Mesenchymal stem cell (in vitro differentiated cells and primary cell): ENCODE measurements at regions not wholly inside any gene's neighbourhood (a gene's known extent, or its start where the extent isn't known, plus 50 kb on each side); places are given as distances from the start of the nearest gene placed in this dataset.
A peak's percentile ranks its signal among the peaks of the same experiment; 100 is the strongest.
"Not testable (repeated sequence)": the region's sequence is repeated elsewhere in the genome, so short reads cannot be mapped to it uniquely, and the experiment has no call there.

Experiments
- DNase-seq: peaks from one replicate; pipeline ENCODE4 v3.0.0-alpha.2; 2013
- H2AFZ ChIP-seq: one replicate; pipeline ENCODE4 v1.6.1; 2013; ENCODE audit warnings: low read depth, mild to moderate bottlenecking, control low read depth, inconsistent platforms, low read length, moderate library complexity
- H2AK5ac ChIP-seq: 2 replicates; pipeline ENCODE4 v1.6.1; 2013; ENCODE audit warnings: low read length, moderate library complexity, mild to moderate bottlenecking, inconsistent platforms; ENCODE audit not compliant: severe bottlenecking
- H2BK120ac ChIP-seq: one replicate; pipeline ENCODE4 v1.6.1; 2013; ENCODE audit warnings: low read depth, mild to moderate bottlenecking, inconsistent platforms, low read length, moderate library complexity
- H2BK12ac ChIP-seq, 2 experiments: one replicate each; pipeline ENCODE4 v1.6.1; 2013; ENCODE audit warnings: inconsistent platforms in 2 of 2, low read length in 2 of 2, mild to moderate bottlenecking in 2 of 2, moderate library complexity in 2 of 2, control low read depth in 1 of 2
- H2BK15ac ChIP-seq: one replicate; pipeline ENCODE4 v1.6.1; 2013; ENCODE audit warnings: mild to moderate bottlenecking, low read depth, inconsistent platforms; ENCODE audit not compliant: poor library complexity, severe bottlenecking
- H2BK5ac ChIP-seq: 2 replicates; pipeline ENCODE4 v1.6.1; 2013; ENCODE audit warnings: low read depth, mild to moderate bottlenecking, low read length, control low read depth, inconsistent platforms; ENCODE audit not compliant: poor library complexity, severe bottlenecking
- H3K14ac ChIP-seq, 2 experiments: one replicate each; pipeline ENCODE4 v1.6.1; 2013; ENCODE audit warnings: inconsistent platforms in 2 of 2, low read length in 2 of 2, control low read depth in 1 of 2, mild to moderate bottlenecking in 1 of 2, moderate library complexity in 1 of 2
- H3K18ac ChIP-seq, 2 experiments: one replicate each; pipeline ENCODE4 v1.6.1; 2013; ENCODE audit warnings: inconsistent platforms in 2 of 2, low read length in 2 of 2, control low read depth in 1 of 2, low read depth in 1 of 2, mild to moderate bottlenecking in 1 of 2
- H3K23ac ChIP-seq, 2 experiments: one replicate each; pipeline ENCODE4 v1.6.1; 2013; ENCODE audit warnings: inconsistent platforms in 2 of 2, low read length in 2 of 2, mild to moderate bottlenecking in 2 of 2, moderate library complexity in 2 of 2, control low read depth in 1 of 2
- H3K27ac ChIP-seq: 2 replicates; pipeline ENCODE4 v1.5.1; 2013; ENCODE audit warnings: mild to moderate bottlenecking, moderate library complexity, low read length, control low read depth, inconsistent platforms; ENCODE audit not compliant: poor library complexity, severe bottlenecking
- H3K27me3 ChIP-seq, 2 experiments: 2 replicates each; pipeline versions ENCODE4 v1.6.1 to v1.7.0; 2013; ENCODE audit warnings: low read length in 2 of 2, mild to moderate bottlenecking in 2 of 2, moderate library complexity in 2 of 2, control low read depth in 1 of 2, inconsistent platforms in 1 of 2; ENCODE audit not compliant: control insufficient read depth in 1 of 2, insufficient read depth in 1 of 2
- H3K36me3 ChIP-seq, 2 experiments: 2 replicates each; pipeline versions ENCODE4 v1.6.1 to v1.7.0; 2013; ENCODE audit warnings: low read length in 2 of 2, control low read depth in 1 of 2, inconsistent platforms in 1 of 2, low read depth in 1 of 2, mild to moderate bottlenecking in 1 of 2; ENCODE audit not compliant: insufficient read depth in 2 of 2, control insufficient read depth in 1 of 2
- H3K4ac ChIP-seq, 2 experiments: one replicate each; pipeline ENCODE4 v1.6.1; 2013; ENCODE audit warnings: inconsistent platforms in 2 of 2, low read length in 2 of 2, mild to moderate bottlenecking in 2 of 2, moderate library complexity in 2 of 2, control low read depth in 1 of 2, low read depth in 1 of 2
- H3K4me1 ChIP-seq: 2 replicates; pipeline ENCODE4 v1.6.1; 2013; ENCODE audit warnings: low read depth, low read length, control low read depth; ENCODE audit not compliant: control insufficient read depth, insufficient read depth
- H3K4me2 ChIP-seq: 2 replicates; pipeline ENCODE4 v1.6.1; 2013; ENCODE audit warnings: low read length, mild to moderate bottlenecking, inconsistent platforms; ENCODE audit not compliant: poor library complexity, severe bottlenecking
- H3K4me3 ChIP-seq, 2 experiments: 2 replicates each; pipeline versions ENCODE4 v1.5.1 to v1.7.0; 2013; ENCODE audit warnings: low read length in 2 of 2, mild to moderate bottlenecking in 2 of 2, control low read depth in 1 of 2, low read depth in 1 of 2; ENCODE audit not compliant: insufficient read depth in 1 of 2
- H3K79me1 ChIP-seq: replicated peaks from 2 replicates; pipeline ENCODE4 v1.6.1; 2013; ENCODE audit warnings: mild to moderate bottlenecking, control low read depth, low read length, inconsistent platforms; ENCODE audit not compliant: poor library complexity, severe bottlenecking
- H3K9ac ChIP-seq: 2 replicates; pipeline ENCODE4 v1.7.0; 2013; ENCODE audit warnings: mild to moderate bottlenecking, low read length, moderate library complexity
- H3K9me3 ChIP-seq: 2 replicates; pipeline ENCODE4 v1.7.0; 2013; ENCODE audit warnings: mild to moderate bottlenecking, low read length; ENCODE audit not compliant: control insufficient read depth
- H4K8ac ChIP-seq: one replicate; pipeline ENCODE4 v1.6.1; 2013; ENCODE audit warnings: inconsistent platforms, mild to moderate bottlenecking, low read length, moderate library complexity
- H4K91ac ChIP-seq: one replicate; pipeline ENCODE4 v1.6.1; 2013; ENCODE audit warnings: mild to moderate bottlenecking, low read length, inconsistent platforms
- whole genome bisulfite sequencing: methylation state at CpG from one replicate; pipeline ENCODE4 v1.1.7; 2013; ENCODE audit warnings: mixed read lengths; 5-methylcytosine and 5-hydroxymethylcytosine counted together

DNA sequence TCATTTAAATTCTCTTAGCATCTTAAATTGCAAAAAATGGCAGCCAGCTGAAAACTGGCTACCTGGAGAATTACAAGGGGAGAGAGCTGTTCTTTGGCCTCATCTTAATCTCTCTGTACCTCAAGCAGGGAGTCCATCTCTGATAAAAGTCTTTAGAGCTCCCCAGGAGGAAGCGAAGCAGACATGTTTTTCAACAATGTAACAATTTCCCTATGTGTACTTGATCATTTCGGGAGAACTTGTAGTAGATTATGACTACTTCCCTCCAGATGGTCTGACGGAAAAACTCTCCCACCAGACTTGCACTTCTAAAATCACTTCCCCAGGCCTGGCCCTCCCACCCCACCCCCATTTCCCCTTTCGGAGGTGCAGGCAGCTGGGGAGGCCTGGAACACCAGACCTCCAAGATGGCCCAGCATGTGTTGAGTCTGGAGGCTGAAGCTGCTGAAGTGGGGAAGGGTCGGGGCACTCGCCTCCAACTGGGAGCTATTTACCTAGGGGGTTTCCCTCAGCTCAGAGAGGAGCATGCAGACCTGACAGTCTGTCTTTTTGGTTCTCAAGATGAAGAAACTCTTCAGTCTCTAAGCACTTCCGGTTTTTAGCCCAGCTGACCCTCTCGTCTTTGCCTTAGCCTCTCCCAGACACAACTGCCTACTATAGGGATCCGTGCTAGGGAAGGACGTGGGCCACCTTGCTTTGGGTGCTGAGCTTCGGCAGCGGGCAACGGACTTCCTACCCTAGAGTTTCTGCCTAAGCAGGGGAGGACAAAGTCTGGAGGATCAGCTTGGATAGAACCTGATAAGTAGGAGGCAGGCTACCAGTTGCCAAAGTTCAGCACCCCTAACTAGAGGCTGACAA is 164.0 kb upstream of the TBL1XR1 start:
- 80% methylated on average over 9 of the region's 13 CpGs for WGBS
- Histone ChIP-seq H3K4ac (peak overlapping the region in 1 of 2 experiments; percentile 37), H3K4me1 (peaks cover 18% of the 10 kb centered on the region), H3K27ac (no peak overlapping the region), H3K4me2 (no peak overlapping the region), H3K9ac (peak overlapping the region; percentile 83), H2AFZ (no peak overlapping the region), H2BK15ac (no peak overlapping the region), H3K18ac (peak overlapping the region; percentile 9 to 23), H3K23ac (no peak overlapping the region), H3K4me3 (no peak overlapping the region), H3K9me3 (no peaks in the 10 kb centered on the region), H4K8ac (peak overlapping the region; percentile 48), H4K91ac (no peak overlapping the region), H2BK12ac (peak overlapping the region in 1 of 2 experiments; percentile 32), H2BK120ac (peak overlapping the region; percentile 11), H3K36me3 (peaks cover 0 to 4% of the 10 kb centered on the region in 2 experiments), H2AK5ac (peak overlapping the region; percentile 90), H2BK5ac (no peak overlapping the region), H3K79me1 (peaks cover under 1% of the 10 kb centered on the region), H3K14ac (no peak overlapping the region), H3K27me3 (no peaks in the 10 kb centered on the region)
- no peak for DNase-seq

DNA sequence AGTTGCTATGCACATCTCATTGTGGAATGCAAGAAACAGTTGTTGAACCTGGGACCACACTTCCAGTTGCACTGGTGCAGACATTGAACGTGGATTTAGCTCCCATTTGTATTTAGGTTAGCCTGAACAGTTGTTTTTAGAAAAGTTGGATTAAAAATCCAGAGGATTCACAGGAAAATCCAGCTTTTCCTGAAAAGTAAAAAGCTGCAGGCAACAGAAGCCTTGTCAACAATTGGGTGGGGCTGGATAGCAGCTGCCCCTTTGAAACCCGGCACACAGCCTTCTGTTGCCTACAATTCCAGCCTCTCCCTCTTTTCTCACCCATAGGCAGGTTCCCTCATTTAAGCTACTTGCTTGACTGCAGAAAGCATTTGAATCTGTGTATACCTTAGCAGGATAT is 165.3 kb upstream of the TBL1XR1 start:
- H3K14ac ChIP-seq = no peak overlapping the region
- peak overlapping the region; percentile 80 for H2AK5ac ChIP-seq
- peak overlapping the region; percentile 35 to 47 for H3K18ac ChIP-seq
- peaks cover 14% of the 10 kb centered on the region for H3K4me1 ChIP-seq
- 93% methylated on average over 2 of the region's 2 CpGs for WGBS
- H2AFZ ChIP-seq = no peak overlapping the region
- no peak overlapping the region for H3K4me2 ChIP-seq
- peaks cover 0 to 4% of the 10 kb centered on the region in 2 experiments for H3K36me3 ChIP-seq
- no peak overlapping the region for H3K27ac ChIP-seq
- H3K27me3 ChIP-seq = no peaks in the 10 kb centered on the region
- H3K9me3 ChIP-seq = no peaks in the 10 kb centered on the region
- H3K4ac ChIP-seq = no peak overlapping the region
- no peak for DNase-seq
- no peak overlapping the region for H3K9ac ChIP-seq
- H2BK5ac ChIP-seq = peak overlapping the region; percentile 48
- no peak overlapping the region for H3K4me3 ChIP-seq
- H2BK12ac ChIP-seq = peak overlapping the region in 1 of 2 experiments; percentile 92
- no peak overlapping the region for H2BK120ac ChIP-seq
- H3K79me1 ChIP-seq = no peaks in the 10 kb centered on the region
- H2BK15ac ChIP-seq = no peak overlapping the region
- no peak overlapping the region for H3K23ac ChIP-seq
- no peak overlapping the region for H4K91ac ChIP-seq
- H4K8ac ChIP-seq = no peak overlapping the region

DNA sequence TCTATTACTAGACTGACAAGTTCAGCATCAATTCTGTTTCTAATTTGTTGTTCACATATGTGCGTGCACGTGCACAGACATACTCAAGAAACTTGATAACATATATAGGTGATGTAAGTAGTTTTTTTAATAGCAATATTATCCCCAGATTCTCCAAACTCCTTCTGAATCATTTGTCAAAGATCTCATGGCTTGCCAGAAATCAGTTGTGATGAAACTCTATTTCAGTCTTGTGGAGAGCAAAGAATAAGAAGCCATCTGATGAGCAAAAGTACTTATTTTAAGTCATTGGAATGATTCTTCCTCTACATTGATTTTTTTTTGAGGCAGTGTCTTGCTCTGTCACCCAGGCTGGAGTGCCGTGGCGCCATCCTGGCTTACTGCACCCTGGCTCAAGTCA is 167.0 kb upstream of the TBL1XR1 start:
- peaks cover 0 to 1% of the 10 kb centered on the region in 2 experiments for H3K36me3 ChIP-seq

DNA sequence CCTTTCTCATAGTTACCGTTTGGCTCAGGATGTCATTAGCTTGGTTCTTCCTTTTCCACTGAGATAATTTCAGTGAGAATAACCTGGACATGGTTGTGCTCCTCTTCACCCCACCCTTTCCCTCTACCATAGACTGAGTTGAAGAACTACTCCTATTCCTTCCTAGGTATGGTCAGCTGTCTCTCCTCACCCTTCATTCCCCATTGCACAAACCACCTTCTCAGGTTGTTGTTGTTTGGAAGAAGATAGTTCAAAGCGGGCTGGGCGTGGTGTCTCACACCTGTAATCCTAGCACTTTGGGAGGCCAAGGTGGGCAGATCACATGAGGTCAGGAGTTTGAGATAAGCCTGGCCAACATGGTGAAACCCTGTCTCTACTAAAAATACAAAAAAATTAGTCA is 168.0 kb upstream of the TBL1XR1 start:
- H3K4me1 ChIP-seq, H2BK120ac ChIP-seq: not testable (repeated sequence)
- WGBS = 100% methylated on average over 3 of the region's 3 CpGs

More for the DNA sequence above, 167.0 kb upstream of the TBL1XR1 start:
- Histone ChIP-seq H3K4me1 (peaks cover 5% of the 10 kb centered on the region), H2BK15ac (no peak overlapping the region), H4K91ac (no peak overlapping the region), H3K79me1 (no peaks in the 10 kb centered on the region), H3K27me3 (no peaks in the 10 kb centered on the region), H3K9me3 (no peaks in the 10 kb centered on the region), H2BK12ac (no peak overlapping the region), H3K14ac (no peak overlapping the region), H4K8ac (no peak overlapping the region), H2BK120ac (no peak overlapping the region), H3K23ac (no peak overlapping the region), H2BK5ac (no peak overlapping the region), H2AFZ (no peak overlapping the region), H2AK5ac (no peak overlapping the region), H3K27ac (no peak overlapping the region), H3K4ac (no peak overlapping the region), H3K18ac (peak overlapping the region in 1 of 2 experiments; percentile 56), H3K9ac (no peak overlapping the region), H3K4me3 (no peak overlapping the region), H3K4me2 (no peak overlapping the region)
- DNase-seq = no peak
- 100% methylated on average over 2 of the region's 4 CpGs for WGBS

More for the DNA sequence above, 168.0 kb upstream of the TBL1XR1 start:
- H3K4me3 ChIP-seq, H3K23ac ChIP-seq, H4K8ac ChIP-seq, H2BK12ac ChIP-seq, H3K4ac ChIP-seq, H3K27me3 ChIP-seq, H2BK15ac ChIP-seq, H4K91ac ChIP-seq, H2AFZ ChIP-seq, H3K79me1 ChIP-seq, DNase-seq, H3K4me2 ChIP-seq, H3K9ac ChIP-seq, H3K36me3 ChIP-seq, H3K9me3 ChIP-seq, H3K27ac ChIP-seq, H2BK5ac ChIP-seq: not testable (repeated sequence)
- H3K14ac ChIP-seq = peak overlapping the region in 1 of 2 experiments; percentile 53
- H3K18ac ChIP-seq = peak overlapping the region in 1 of 2 experiments; percentile 21
- peak overlapping the region; percentile 67 for H2AK5ac ChIP-seq
